H9 (cell line): ENCODE measurements at regions not wholly inside any gene's neighbourhood (a gene's known extent, or its start where the extent isn't known, plus 50 kb on each side); places are given as distances from the start of the nearest gene placed in this dataset.

Experiments
- DNase-seq: peaks from one replicate; pipeline ENCODE4 v3.0.0-alpha.2; 2017
- H2AFZ ChIP-seq: one replicate; pipeline ENCODE4 v1.6.1; 2013; ENCODE audit warnings: mild to moderate bottlenecking, low read length, control low read depth, moderate library complexity
- H2AK5ac ChIP-seq: 2 replicates; pipeline ENCODE4 v1.6.1; 2013; ENCODE audit warnings: low read length, control low read depth, mixed read lengths; ENCODE audit not compliant: insufficient read length
- H2BK120ac ChIP-seq: one replicate; pipeline ENCODE4 v1.6.1; 2013; ENCODE audit warnings: low read depth, mild to moderate bottlenecking, low read length, control low read depth, inconsistent platforms; ENCODE audit not compliant: poor library complexity, severe bottlenecking
- H2BK12ac ChIP-seq: 2 replicates; pipeline ENCODE4 v1.6.1; 2013; ENCODE audit warnings: low read length, control low read depth, mixed read lengths, low read depth; ENCODE audit not compliant: insufficient read length
- H2BK15ac ChIP-seq: 2 replicates; pipeline ENCODE4 v1.6.1; 2013; ENCODE audit warnings: low read depth, low read length, control low read depth
- H2BK20ac ChIP-seq: one replicate; pipeline ENCODE4 v1.6.1; 2013; ENCODE audit warnings: low read depth, mild to moderate bottlenecking, low read length, control low read depth, inconsistent platforms; ENCODE audit not compliant: poor library complexity, severe bottlenecking
- H2BK5ac ChIP-seq: 2 replicates; pipeline ENCODE4 v1.6.1; 2013; ENCODE audit warnings: low read length, control low read depth, mixed read lengths; ENCODE audit not compliant: insufficient read length
- H3K14ac ChIP-seq: 2 replicates; pipeline ENCODE4 v1.6.1; 2013; ENCODE audit warnings: low read length, control low read depth; ENCODE audit not compliant: insufficient read depth
- H3K18ac ChIP-seq: 2 replicates; pipeline ENCODE4 v1.6.1; 2013; ENCODE audit warnings: low read depth, mild to moderate bottlenecking, mixed read lengths, low read length, control low read depth; ENCODE audit not compliant: insufficient read length
- H3K23ac ChIP-seq: 2 replicates; pipeline ENCODE4 v1.6.1; 2013; ENCODE audit warnings: low read length, control low read depth, mixed read lengths, low read depth; ENCODE audit not compliant: insufficient read length
- H3K23me2 ChIP-seq: 2 replicates; pipeline ENCODE4 v1.6.1; 2013; ENCODE audit warnings: low read depth, mild to moderate bottlenecking, mixed read lengths, low read length, control low read depth; ENCODE audit not compliant: insufficient read length, poor library complexity, severe bottlenecking
- H3K27ac ChIP-seq: 2 replicates; pipeline ENCODE4 v1.5.1; 2013; ENCODE audit warnings: low read length, control low read depth, mixed read lengths, low read depth; ENCODE audit not compliant: insufficient read length
- H3K27me3 ChIP-seq: 2 replicates; pipeline ENCODE4 v1.6.1; 2013; ENCODE audit warnings: low read length, control low read depth, inconsistent platforms; ENCODE audit not compliant: insufficient read depth
- H3K4ac ChIP-seq: 2 replicates; pipeline ENCODE4 v1.6.1; 2013; ENCODE audit warnings: low read depth, mild to moderate bottlenecking, control low read depth, inconsistent platforms, low read length, moderate library complexity
- H3K4me1 ChIP-seq: 2 replicates; pipeline ENCODE4 v1.6.1; 2013; ENCODE audit warnings: low read length, control low read depth, inconsistent platforms; ENCODE audit not compliant: insufficient read depth
- H3K4me2 ChIP-seq: 2 replicates; pipeline ENCODE4 v1.6.1; 2013; ENCODE audit warnings: low read length, control low read depth, mixed read lengths; ENCODE audit not compliant: insufficient read length, insufficient read depth
- H3K56ac ChIP-seq: 2 replicates; pipeline ENCODE4 v1.6.1; 2013; ENCODE audit warnings: low read depth, mild to moderate bottlenecking, mixed read lengths, low read length, control low read depth; ENCODE audit not compliant: insufficient read length
- H3K79me1 ChIP-seq: 2 replicates; pipeline ENCODE4 v1.6.1; 2013; ENCODE audit warnings: low read depth, mild to moderate bottlenecking, moderate library complexity, low read length, control low read depth, inconsistent platforms; ENCODE audit not compliant: insufficient read depth, poor library complexity, severe bottlenecking
- H3K79me2 ChIP-seq: 2 replicates; pipeline ENCODE4 v1.6.1; 2013; ENCODE audit warnings: low read length, control low read depth, inconsistent platforms; ENCODE audit not compliant: insufficient read depth
- H3K9ac ChIP-seq: 2 replicates; pipeline ENCODE4 v1.6.1; 2013; ENCODE audit warnings: low read length, control low read depth, mixed read lengths; ENCODE audit not compliant: insufficient read length; ENCODE audit errors: extremely low read depth
- H3K9me3 ChIP-seq: one replicate; pipeline ENCODE4 v1.6.1; 2013; ENCODE audit warnings: low read depth, low read length, inconsistent platforms; ENCODE audit not compliant: control insufficient read depth
- H3T11ph ChIP-seq: one replicate; pipeline ENCODE4 v1.6.1; 2013; ENCODE audit warnings: mild to moderate bottlenecking, low read length, control low read depth, inconsistent platforms
- H4K20me1 ChIP-seq: one replicate; pipeline ENCODE4 v1.6.1; 2013; ENCODE audit not compliant: control insufficient read depth, insufficient read length, insufficient read depth
- H4K5ac ChIP-seq: 2 replicates; pipeline ENCODE4 v1.6.1; 2013; ENCODE audit warnings: low read depth, mild to moderate bottlenecking, mixed read lengths, low read length, control low read depth; ENCODE audit not compliant: insufficient read length
- H4K8ac ChIP-seq: replicated peaks from 2 replicates; pipeline ENCODE4 v1.6.1; 2013; ENCODE audit warnings: low read length, control low read depth, mixed read lengths, low read depth; ENCODE audit not compliant: insufficient read length
- H4K91ac ChIP-seq: 2 replicates; pipeline ENCODE4 v1.6.1; 2013; ENCODE audit warnings: low read depth, mild to moderate bottlenecking, moderate library complexity, mixed read lengths, low read length, control low read depth; ENCODE audit not compliant: insufficient read length
- H3K27ac Mint-ChIP-seq, 3 experiments: 2 replicates in 2 of 3; 3 replicates in 1 of 3; pipeline ENCODE4 v1.8.0; 2020 to 2021; ENCODE audit warnings: mixed read lengths in 3 of 3, mild to moderate bottlenecking in 1 of 3, moderate library complexity in 1 of 3
- H3K27me3 Mint-ChIP-seq: 2 replicates; pipeline ENCODE4 v1.8.0; 2021; ENCODE audit warnings: low read depth, mild to moderate bottlenecking, moderate library complexity, mixed read lengths
- H3K36me3 Mint-ChIP-seq, 3 experiments: 2 replicates in 2 of 3; 3 replicates in 1 of 3; pipeline ENCODE4 v1.8.0; 2020 to 2021; ENCODE audit warnings: low read depth in 3 of 3, mixed read lengths in 3 of 3; ENCODE audit not compliant: insufficient read depth in 1 of 3
- H3K4me1 Mint-ChIP-seq, 2 experiments: 2 replicates each; pipeline ENCODE4 v1.8.0; 2020; ENCODE audit warnings: mixed read lengths in 2 of 2
- H3K4me3 Mint-ChIP-seq, 2 experiments: 2 replicates in 1 of 2; 3 replicates in 1 of 2; pipeline ENCODE4 v1.8.0; 2020 to 2021; ENCODE audit warnings: mild to moderate bottlenecking in 2 of 2, mixed read lengths in 2 of 2, moderate library complexity in 1 of 2
- H3K9me3 Mint-ChIP-seq, 2 experiments: 2 replicates in 1 of 2; 3 replicates in 1 of 2; pipeline ENCODE4 v1.8.0; 2020; ENCODE audit warnings: mild to moderate bottlenecking in 2 of 2, mixed read lengths in 2 of 2, moderate library complexity in 1 of 2
- CTCF ChIP-seq: fragments of 200-600 bp; sonication (generic); conservative IDR thresholded peaks from 3 replicates; pipeline ENCODE4 v1.8.0; 2021; ENCODE audit warnings: antibody characterized with exemption, mild to moderate bottlenecking
- WGBS: extraction: QIAGEN DNeasy Blood & Tissue Kit; methylation state at CpG from one replicate; pipeline ENCODE4 v1.1.7; 2013; ENCODE audit warnings: missing lambda C conversion rate, low lambda C conversion rate, mixed read lengths; ENCODE audit not compliant: insufficient read length; ENCODE audit errors: extremely low coverage; 5-methylcytosine and 5-hydroxymethylcytosine counted together

GRCh38 chrX:40411340-40412111, 169.2 kb upstream of the ATP6AP2 start:
- no peak overlapping the region for H3K14ac ChIP-seq
- H3K27me3 ChIP-seq, result no peaks in the 10 kb centered on the region
- peak; percentile 54 for DNase-seq
- H4K91ac ChIP-seq, result no peak overlapping the region
- no peak overlapping the region for H3T11ph ChIP-seq
- Mint-ChIP-seq H3K9me3 (peaks cover 65 to 78% of the 10 kb centered on the region in 2 experiments), H3K4me3 (no peak overlapping the region), H3K27me3 (peaks cover 1% of the 10 kb centered on the region; the same call in 1 of the 2 replicates), H3K4me1 (peaks cover 16 to 24% of the 10 kb centered on the region in 2 experiments), H3K27ac (no peak overlapping the region), H3K36me3 (peaks cover 2 to 21% (median 3%) of the 10 kb centered on the region in 3 experiments; a peak in 4 of 7 replicates)
- H4K8ac ChIP-seq, result no peak overlapping the region
- TF ChIP-seq CTCF, result peak; percentile 71
- H3K9ac ChIP-seq, result no peak overlapping the region
- no peak overlapping the region for H2AK5ac ChIP-seq
- no peaks in the 10 kb centered on the region for H3K9me3 ChIP-seq
- no peak overlapping the region for H2AFZ ChIP-seq
- no peak overlapping the region for H2BK5ac ChIP-seq
- no peaks in the 10 kb centered on the region for H3K79me2 ChIP-seq
- no peak overlapping the region for H3K56ac ChIP-seq
- no peak overlapping the region for H3K4ac ChIP-seq
- no peaks in the 10 kb centered on the region for H3K79me1 ChIP-seq
- H3K18ac ChIP-seq, result no peak overlapping the region
- no peak overlapping the region for H3K27ac ChIP-seq
- no peak overlapping the region for H3K4me2 ChIP-seq
- H2BK15ac ChIP-seq, result no peak overlapping the region
- H3K23ac ChIP-seq, result no peak overlapping the region
- H3K23me2 ChIP-seq, result no peaks in the 10 kb centered on the region
- no peak overlapping the region for H2BK12ac ChIP-seq
- H4K20me1 ChIP-seq, result no peaks in the 10 kb centered on the region
- H2BK20ac ChIP-seq, result no peak overlapping the region
- H3K4me1 ChIP-seq, result no peaks in the 10 kb centered on the region
- no peak overlapping the region for H4K5ac ChIP-seq
- no CpG with 5 or more reads among the region's 8 CpGs for WGBS
- H2BK120ac ChIP-seq, result no peak overlapping the region
